Motor neuron (in vitro differentiated cells): ENCODE measurements at regions not wholly inside any gene's neighbourhood (a gene's known extent, or its start where the extent isn't known, plus 50 kb on each side); places are given as distances from the start of the nearest gene placed in this dataset.

Source experiments
- ATAC-seq, 8 experiments: fragments of 200-7000 bp; cut with Tn5 transposase; replicated peaks in 6 of 8; 2 replicates each; pipeline ENCODE4 v1.8.0; 2021; ENCODE audit warnings: mild to moderate bottlenecking in 8 of 8, moderate library complexity in 8 of 8
- H3K27ac ChIP-seq, 2 donors: fragments of 250-450 bp; sonication (Bioruptor Pico); 2 replicates each; pipeline ENCODE4 v1.9.0; 2021; ENCODE audit warnings: antibody characterized with exemption in 2 of 2, mild to moderate bottlenecking in 2 of 2, moderate library complexity in 1 of 2
- H3K4me1 ChIP-seq, 2 donors: fragments of 250-450 bp; sonication (Bioruptor Pico); replicated peaks in 1 of 2; 2 replicates each; pipeline ENCODE4 v1.6.1; 2021; ENCODE audit warnings: antibody characterized with exemption in 2 of 2, mild to moderate bottlenecking in 2 of 2, moderate library complexity in 1 of 2
- H3K4me3 ChIP-seq, 5 donors: fragments of 250-450 bp; sonication (Bioruptor Pico); 2 replicates each; pipeline ENCODE4 v1.9.0; 2021; ENCODE audit warnings: antibody characterized with exemption in 5 of 5, mild to moderate bottlenecking in 5 of 5, moderate library complexity in 4 of 5
- WGBS, 10 experiments: fragments of 450-650 bp; shearing (Covaris generic); methylation state at CpG; one replicate each; pipeline ENCODE4 v1.0.0; 2022; 5-methylcytosine and 5-hydroxymethylcytosine counted together
- in situ Hi-C, 9 experiments: fragments of 400-800 bp; cut with MboI; loops; one replicate each; pipeline ENCODE4 v1.15.0; 2021; ENCODE audit warnings: low sequenced_read_pairs in 9 of 9, low pct_unique_long_range_greater_than_20kb in 2 of 9; ENCODE audit not compliant: unreplicated experiment in 9 of 9

DNA sequence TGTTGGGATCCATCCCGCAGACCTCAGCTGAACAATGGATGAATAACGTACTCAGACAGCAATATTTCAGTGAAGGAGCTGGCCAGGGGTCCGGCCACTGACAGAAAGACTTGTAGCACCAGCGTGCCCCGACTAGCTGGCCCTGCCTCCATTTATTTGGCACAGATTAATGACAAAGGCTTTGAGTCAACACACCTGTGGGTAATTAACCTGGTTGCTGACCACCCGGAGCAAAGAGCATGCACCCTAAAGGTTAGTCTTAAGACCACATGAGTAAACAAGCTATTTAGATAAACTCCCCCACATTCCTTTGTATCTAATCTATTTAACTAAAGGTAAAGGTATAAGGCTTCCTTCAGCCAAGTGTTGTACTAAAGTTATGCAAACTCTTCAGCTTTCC lies 868.6 kb downstream of the LRFN5 start:
- ATAC-seq = no peak
- no peak overlapping the region for H3K4me3 ChIP-seq
- H3K4me1 ChIP-seq = no peaks in the 10 kb centered on the region
- 0 to 91% (median 35%) methylated on average over 1 to 6 of the region's 6 CpGs; no CpG with 5 or more reads in 1 of the 10 experiments for WGBS, 10 experiments
- H3K27ac ChIP-seq = no peak overlapping the region
- in situ Hi-C loops = no loop called here

DNA sequence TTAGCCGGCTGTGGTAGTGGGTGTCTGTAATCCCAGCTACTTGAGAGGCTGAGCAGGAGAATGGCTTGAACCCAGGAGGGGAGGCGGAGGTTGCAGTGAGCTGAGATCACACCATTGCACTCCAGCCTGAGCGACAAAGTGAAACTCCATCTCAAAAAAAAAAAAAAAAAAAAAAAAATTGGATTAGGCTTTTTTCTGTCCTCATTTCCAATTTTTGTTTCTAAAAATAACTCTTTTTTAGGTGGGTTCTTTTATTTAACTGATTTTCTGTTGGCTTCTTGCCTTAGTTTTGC lies 863.7 kb downstream of the LRFN5 start:
- 53 to 100% (median 80%) methylated on average over 1 to 3 of the region's 3 CpGs; no CpG with 5 or more reads in 2 of the 10 experiments for WGBS, 10 experiments
- ATAC-seq = no peak
- no peak overlapping the region for H3K27ac ChIP-seq
- in situ Hi-C loops = no loop called here
- no peaks in the 10 kb centered on the region for H3K4me1 ChIP-seq
- H3K4me3 ChIP-seq = no peak overlapping the region

GRCh38 chr14:42469637-42470426 lies 863.2 kb downstream of the LRFN5 start:
- H3K27ac ChIP-seq = no peak overlapping the region
- no peak overlapping the region for H3K4me3 ChIP-seq
- 17 to 96% (median 73%) methylated on average over 2 to 6 of the region's 6 CpGs; no CpG with 5 or more reads in 1 of the 10 experiments for WGBS, 10 experiments
- H3K4me1 ChIP-seq = no peaks in the 10 kb centered on the region
- peak in 2 of 8 experiments; percentile 47 to 57 for ATAC-seq
- in situ Hi-C loops = no loop called here

- WGBS, 10 experiments = 17 to 89% (median 39%) methylated on average over 1 of the region's 1 CpG; no CpG with 5 or more reads in 2 of the 10 experiments
- Histone ChIP-seq H3K4me1 (no peaks in the 10 kb centered on the region), H3K27ac (no peak overlapping the region), H3K4me3 (no peak overlapping the region)
- ATAC-seq = no peak
- in situ Hi-C loops = no loop called here
Observed at GRCh38 chr14:42460673-42461072, 854.0 kb downstream of the LRFN5 start.

DNA sequence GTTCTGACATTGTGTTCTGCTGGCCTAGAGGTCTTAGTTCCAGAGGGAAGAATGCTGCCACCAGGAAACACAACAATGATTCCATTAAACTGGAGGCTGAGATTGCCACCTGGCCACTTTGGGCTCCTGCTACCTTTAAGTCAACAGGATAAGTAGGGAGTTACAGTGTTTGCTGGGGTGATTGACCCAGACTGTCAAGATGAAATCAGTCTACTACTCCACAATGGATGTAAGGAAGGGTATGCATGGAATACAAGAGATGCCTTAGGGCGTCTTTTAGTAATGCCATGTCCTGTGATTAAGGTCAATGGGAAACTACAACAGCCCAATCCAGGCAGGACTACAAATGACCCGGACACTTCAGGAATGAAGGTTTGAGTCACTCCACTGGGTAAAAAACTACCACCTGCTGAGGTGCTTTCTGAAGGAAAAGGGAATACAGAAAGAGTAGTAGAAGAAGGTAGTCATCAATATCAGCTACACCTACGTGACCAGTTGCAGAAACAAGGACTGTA lies 852.6 kb downstream of the LRFN5 start:
- Histone ChIP-seq H3K4me1 (no peaks in the 10 kb centered on the region), H3K4me3 (no peak overlapping the region), H3K27ac (no peak overlapping the region)
- in situ Hi-C loops = no loop called here
- ATAC-seq = no peak
- 40 to 100% (median 86%) methylated on average over 1 to 3 of the region's 3 CpGs; no CpG with 5 or more reads in 2 of the 10 experiments for WGBS, 10 experiments

GRCh38 chr14:42441615-42442014 lies 834.9 kb downstream of the LRFN5 start:
- no peak overlapping the region for H3K27ac ChIP-seq
- no peak for ATAC-seq
- in situ Hi-C loops = no loop called here
- no peak overlapping the region for H3K4me3 ChIP-seq
- WGBS, 10 experiments = 0 to 93% (median 69%) methylated on average over 1 to 2 of the region's 2 CpGs
- no peaks in the 10 kb centered on the region for H3K4me1 ChIP-seq

GRCh38 chr14:42437809-42438208 lies 831.1 kb downstream of the LRFN5 start:
- ATAC-seq = no peak
- Histone ChIP-seq H3K27ac (no peak overlapping the region), H3K4me3 (no peak overlapping the region), H3K4me1 (no peaks in the 10 kb centered on the region)
- WGBS, 10 experiments = 29 to 100% (median 65%) methylated on average over 1 to 5 of the region's 5 CpGs; no CpG with 5 or more reads in 2 of the 10 experiments
- in situ Hi-C loops = no loop called here

- no peak overlapping the region for H3K27ac ChIP-seq
- H3K4me1 ChIP-seq = no peaks in the 10 kb centered on the region
- ATAC-seq = no peak
- in situ Hi-C loops = no loop called here
- H3K4me3 ChIP-seq = no peak overlapping the region
- 0 to 55% (median 33%) methylated on average over 1 to 2 of the region's 2 CpGs; no CpG with 5 or more reads in 5 of the 10 experiments for WGBS, 10 experiments
Observed at GRCh38 chr14:42429401-42429800, 822.7 kb downstream of the LRFN5 start.

- Histone ChIP-seq H3K27ac (no peak overlapping the region), H3K4me1 (no peaks in the 10 kb centered on the region), H3K4me3 (no peak overlapping the region)
- in situ Hi-C loops = no loop called here
- no peak for ATAC-seq
- WGBS, 10 experiments = 0 to 57% (median 11%) methylated on average over 1 of the region's 1 CpG; no CpG with 5 or more reads in 5 of the 10 experiments
Observed at GRCh38 chr14:42428996-42429395, 822.3 kb downstream of the LRFN5 start.

DNA sequence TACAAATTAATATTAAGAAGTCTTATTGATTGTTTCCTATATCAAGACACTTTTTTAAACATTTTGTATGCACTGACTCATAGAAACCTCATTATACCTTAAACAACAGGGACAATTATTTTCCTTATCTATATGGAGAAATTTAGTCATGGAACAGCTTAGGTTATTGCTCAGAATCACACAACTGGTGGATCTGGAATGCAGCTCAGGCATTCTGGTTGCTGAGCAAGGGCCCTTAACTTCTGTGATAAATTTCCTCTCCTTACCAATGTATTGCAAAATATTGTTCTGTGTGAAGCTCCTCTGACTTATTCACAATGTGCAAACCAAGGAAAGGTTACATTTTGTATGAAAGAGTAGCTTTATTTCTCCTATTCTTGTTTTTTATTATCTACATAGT lies 817.8 kb downstream of the LRFN5 start:
- in situ Hi-C loops = no loop called here
- ATAC-seq = no peak

DNA sequence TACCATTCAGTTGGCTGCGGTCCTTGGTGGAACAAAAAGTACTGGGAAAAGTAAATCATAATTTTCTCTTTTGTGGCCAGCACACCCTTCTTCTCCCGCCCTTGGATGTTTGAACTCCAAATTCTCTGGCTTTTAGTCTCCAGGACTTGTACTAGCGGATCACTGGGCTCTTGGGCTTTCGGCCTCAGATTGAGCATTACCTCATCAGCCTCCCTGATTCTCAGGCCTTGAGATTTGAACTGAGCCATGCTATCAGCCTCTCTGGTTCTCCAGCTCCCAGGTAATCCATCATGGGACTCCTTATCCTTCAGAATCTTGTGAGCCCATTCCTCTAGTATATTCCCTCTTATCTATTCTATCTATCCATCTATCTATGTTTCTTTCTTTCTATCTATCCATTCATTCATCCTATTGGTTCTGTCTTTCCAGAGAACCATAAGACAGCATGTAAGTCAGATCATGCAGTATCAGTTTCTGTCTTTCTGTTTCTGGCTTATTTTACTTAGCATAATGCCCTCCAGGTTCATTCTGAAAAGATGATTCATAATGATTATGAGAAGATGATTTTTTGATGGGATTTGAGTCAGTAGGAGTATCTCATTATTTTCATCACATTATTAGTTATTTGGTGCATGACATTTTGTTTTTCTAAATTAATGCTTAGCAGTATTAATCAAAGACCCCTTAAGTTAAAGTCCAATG lies 814.9 kb downstream of the LRFN5 start:
- H3K27ac ChIP-seq = no peak overlapping the region
- no peak overlapping the region for H3K4me3 ChIP-seq
- WGBS, 10 experiments = 50 to 100% (median 92%) methylated on average over 1 to 3 of the region's 4 CpGs; no CpG with 5 or more reads in 1 of the 10 experiments
- H3K4me1 ChIP-seq = peaks cover 0 to 3% of the 10 kb centered on the region in 2 donors
- in situ Hi-C loops = no loop called here
- peak in 1 of 8 experiments; percentile 23 for ATAC-seq

More for the DNA sequence above, 817.8 kb downstream of the LRFN5 start:
- no peak overlapping the region for H3K27ac ChIP-seq
- H3K4me1 ChIP-seq = peaks cover 0 to 3% of the 10 kb centered on the region in 2 donors
- H3K4me3 ChIP-seq = no peak overlapping the region

DNA sequence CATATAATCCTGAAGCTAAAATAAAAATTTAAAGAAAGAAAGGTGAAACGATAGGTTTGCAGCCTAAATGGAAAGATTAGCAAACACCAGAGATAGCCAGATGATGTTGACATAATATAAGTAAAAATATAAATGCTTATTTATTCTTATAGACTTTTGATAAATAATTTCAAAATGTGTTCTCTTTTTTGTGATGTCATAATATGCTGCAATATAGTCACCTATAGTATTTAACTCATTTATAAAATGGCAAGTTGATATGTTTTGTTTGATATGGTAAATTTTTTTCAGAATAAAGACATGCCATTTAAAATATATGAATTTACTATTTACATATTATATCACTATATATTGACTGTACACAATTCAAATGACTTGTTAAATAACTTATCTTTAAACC lies 813.4 kb downstream of the LRFN5 start:
- no peak for ATAC-seq
- Histone ChIP-seq H3K4me1 (peaks cover 0 to 3% of the 10 kb centered on the region in 2 donors), H3K4me3 (no peak overlapping the region), H3K27ac (no peak overlapping the region)
- in situ Hi-C loops = no loop called here
- 0 to 100% (median 92%) methylated on average over 1 of the region's 1 CpG; no CpG with 5 or more reads in 1 of the 10 experiments for WGBS, 10 experiments

DNA sequence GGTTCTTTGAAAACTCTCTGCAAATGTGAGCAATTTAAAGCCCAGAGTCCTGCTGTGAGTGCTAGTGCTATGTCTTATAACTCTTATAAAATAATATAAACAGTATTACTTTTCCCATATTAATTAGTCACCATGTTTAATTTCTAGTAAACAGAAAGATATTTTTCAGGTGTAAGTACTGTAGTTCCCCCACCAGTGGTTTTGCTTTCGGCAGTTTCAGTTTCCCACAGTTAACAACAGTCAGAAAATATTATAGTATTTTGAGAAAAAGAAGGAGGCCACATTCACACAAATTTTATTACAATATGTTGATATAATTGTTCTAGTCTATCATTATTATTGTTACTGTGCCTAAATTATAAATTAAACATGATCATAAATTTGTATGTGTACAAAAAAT lies 800.5 kb downstream of the LRFN5 start:
- in situ Hi-C loops = no loop called here
- ATAC-seq = no peak
- H3K4me1 ChIP-seq = no peaks in the 10 kb centered on the region
- no peak overlapping the region for H3K4me3 ChIP-seq
- H3K27ac ChIP-seq = no peak overlapping the region
- 10 to 100% (median 82%) methylated on average over 1 of the region's 1 CpG for WGBS, 10 experiments
